Neuronal stem cell (in vitro differentiated cells): ENCODE measurements at regions not wholly inside any gene's neighbourhood (a gene's known extent, or its start where the extent isn't known, plus 50 kb on each side); places are given as distances from the start of the nearest gene placed in this dataset.

Experiments
- DNase-seq: peaks from one replicate; pipeline ENCODE4 v3.0.0-alpha.2; 2013; ENCODE audit warnings: low spot score
- H2AFZ ChIP-seq: one replicate; pipeline ENCODE4 v1.6.1; 2013; ENCODE audit warnings: mild to moderate bottlenecking, low read length, inconsistent platforms
- H2AK5ac ChIP-seq: 2 replicates; pipeline ENCODE4 v1.6.1; 2013; ENCODE audit warnings: low read depth, mild to moderate bottlenecking, inconsistent platforms, low read length, moderate library complexity, mixed read lengths
- H2BK120ac ChIP-seq: 2 replicates; pipeline ENCODE4 v1.6.1; 2013; ENCODE audit warnings: low read depth, mild to moderate bottlenecking, inconsistent platforms, low read length, moderate library complexity, mixed read lengths
- H2BK12ac ChIP-seq: one replicate; pipeline ENCODE4 v1.6.1; 2013; ENCODE audit warnings: low read length, inconsistent platforms
- H2BK15ac ChIP-seq: 2 replicates; pipeline ENCODE4 v1.6.1; 2013; ENCODE audit warnings: mild to moderate bottlenecking, low read length, inconsistent platforms, mixed read lengths
- H2BK5ac ChIP-seq: one replicate; pipeline ENCODE4 v1.6.1; 2013; ENCODE audit warnings: inconsistent platforms, mild to moderate bottlenecking, low read length, moderate library complexity
- H3K14ac ChIP-seq: one replicate; pipeline ENCODE4 v1.6.1; 2013; ENCODE audit warnings: low read length, inconsistent platforms
- H3K18ac ChIP-seq: 2 replicates; pipeline ENCODE4 v1.6.1; 2013; ENCODE audit warnings: low read length, inconsistent platforms
- H3K23ac ChIP-seq: 2 replicates; pipeline ENCODE4 v1.6.1; 2013; ENCODE audit warnings: low read depth, mild to moderate bottlenecking, mixed read lengths, low read length, inconsistent platforms; ENCODE audit not compliant: poor library complexity
- H3K27ac ChIP-seq: replicated peaks from 3 replicates; pipeline ENCODE4 v1.5.1; 2013; ENCODE audit warnings: low read length, inconsistent platforms
- H3K27me3 ChIP-seq, 3 experiments: 2 replicates each; pipeline ENCODE4 v1.6.1; 2013; ENCODE audit warnings: low read length in 3 of 3, mild to moderate bottlenecking in 2 of 3, inconsistent platforms in 1 of 3, low read depth in 1 of 3, mixed read lengths in 1 of 3, moderate library complexity in 1 of 3; ENCODE audit not compliant: control insufficient read depth in 3 of 3, insufficient read depth in 3 of 3
- H3K36me3 ChIP-seq, 2 donors: replicated peaks in 1 of 2; 2 replicates each; pipeline ENCODE4 v1.6.1; 2013; ENCODE audit warnings: low read length in 2 of 2; ENCODE audit not compliant: control insufficient read depth in 2 of 2, insufficient read depth in 2 of 2
- H3K4ac ChIP-seq: 2 replicates; pipeline ENCODE4 v1.6.1; 2013; ENCODE audit warnings: inconsistent platforms, mild to moderate bottlenecking, low read length, moderate library complexity
- H3K4me1 ChIP-seq, 2 donors: 1 replicate in 1 of 2; 2 replicates in 1 of 2; pipeline ENCODE4 v1.6.1; 2013; ENCODE audit warnings: low read length in 2 of 2, low read depth in 1 of 2; ENCODE audit not compliant: control insufficient read depth in 2 of 2, insufficient read depth in 1 of 2
- H3K4me2 ChIP-seq: one replicate; pipeline ENCODE4 v1.6.1; 2013; ENCODE audit warnings: mild to moderate bottlenecking, low read length, inconsistent platforms; ENCODE audit not compliant: insufficient read depth, poor library complexity, severe bottlenecking
- H3K4me3 ChIP-seq, 2 donors: 2 replicates each; pipeline ENCODE4 v1.5.1; 2013; ENCODE audit warnings: low read length in 2 of 2, mild to moderate bottlenecking in 2 of 2, inconsistent platforms in 1 of 2, moderate library complexity in 1 of 2
- H3K79me1 ChIP-seq: one replicate; pipeline ENCODE4 v1.6.1; 2013; ENCODE audit warnings: low read depth, mild to moderate bottlenecking, inconsistent platforms, low read length, moderate library complexity
- H3K9ac ChIP-seq: one replicate; pipeline ENCODE4 v1.6.1; 2013; ENCODE audit warnings: mild to moderate bottlenecking, low read depth, low read length, inconsistent platforms; ENCODE audit not compliant: poor library complexity
- H3K9me3 ChIP-seq, 2 donors: replicated peaks in 1 of 2; 2 replicates each; pipeline versions ENCODE3 to v1.6.1; 2013; ENCODE audit warnings: low read length in 2 of 2, mild to moderate bottlenecking in 2 of 2, inconsistent platforms in 1 of 2, low read depth in 1 of 2, mixed read lengths in 1 of 2, moderate library complexity in 1 of 2; ENCODE audit not compliant: control insufficient read depth in 2 of 2, insufficient read depth in 1 of 2
- H4K8ac ChIP-seq: one replicate; pipeline ENCODE4 v1.6.1; 2013; ENCODE audit warnings: low read depth, mild to moderate bottlenecking, inconsistent platforms, low read length, moderate library complexity
- H4K91ac ChIP-seq: one replicate; pipeline ENCODE4 v1.6.1; 2013; ENCODE audit warnings: low read length, low read depth, mild to moderate bottlenecking, inconsistent platforms; ENCODE audit not compliant: poor library complexity
- WGBS, 2 donors: extraction: QIAGEN DNeasy Blood & Tissue Kit; methylation state at CpG; one replicate each; pipeline ENCODE4 v1.1.7; 2013; ENCODE audit warnings: missing lambda C conversion rate in 2 of 2, mixed read lengths in 1 of 2; ENCODE audit not compliant: insufficient read length in 2 of 2, insufficient replicate concordance in 1 of 2; ENCODE audit errors: extremely low coverage in 2 of 2; 5-methylcytosine and 5-hydroxymethylcytosine counted together

DNA sequence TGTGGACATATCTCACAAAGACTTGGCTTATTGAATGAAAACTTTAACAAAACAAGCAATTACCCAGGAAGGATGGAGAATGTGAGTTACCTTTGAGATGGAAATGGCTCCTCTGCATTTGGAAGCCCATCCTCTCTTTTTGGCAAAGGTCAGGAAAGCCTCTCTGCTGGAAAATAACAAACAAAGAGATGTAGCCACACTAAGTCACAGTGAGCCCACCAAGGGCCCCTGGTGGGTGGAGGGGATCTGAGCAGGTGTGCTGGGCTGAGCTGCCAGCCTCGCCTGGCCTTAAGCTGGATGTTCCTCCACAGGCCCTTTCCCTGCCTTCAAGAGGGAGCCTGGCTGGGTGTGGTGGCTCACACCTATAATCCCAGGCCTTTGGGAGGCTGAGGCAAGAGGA is 269.2 kb downstream of the HNRNPD start:
- Histone ChIP-seq H3K18ac (no peak overlapping the region), H2BK12ac (no peak overlapping the region), H2BK120ac (no peak overlapping the region), H3K27ac (no peak overlapping the region), H3K4me2 (no peak overlapping the region), H2AK5ac (no peak overlapping the region), H3K27me3 (no peaks in the 10 kb centered on the region), H3K36me3 (no peaks in the 10 kb centered on the region), H3K23ac (no peak overlapping the region), H3K4me1 (no peaks in the 10 kb centered on the region), H2BK15ac (no peak overlapping the region), H2AFZ (no peak overlapping the region), H4K91ac (no peak overlapping the region), H3K9me3 (no peaks in the 10 kb centered on the region), H3K4me3 (no peak overlapping the region), H4K8ac (no peak overlapping the region), H3K14ac (no peak overlapping the region), H3K79me1 (no peaks in the 10 kb centered on the region), H3K4ac (no peak overlapping the region), H3K9ac (no peak overlapping the region), H2BK5ac (no peak overlapping the region)
- no peak for DNase-seq
- WGBS, 2 donors = no CpG with 5 or more reads among the region's 1 CpG

DNA sequence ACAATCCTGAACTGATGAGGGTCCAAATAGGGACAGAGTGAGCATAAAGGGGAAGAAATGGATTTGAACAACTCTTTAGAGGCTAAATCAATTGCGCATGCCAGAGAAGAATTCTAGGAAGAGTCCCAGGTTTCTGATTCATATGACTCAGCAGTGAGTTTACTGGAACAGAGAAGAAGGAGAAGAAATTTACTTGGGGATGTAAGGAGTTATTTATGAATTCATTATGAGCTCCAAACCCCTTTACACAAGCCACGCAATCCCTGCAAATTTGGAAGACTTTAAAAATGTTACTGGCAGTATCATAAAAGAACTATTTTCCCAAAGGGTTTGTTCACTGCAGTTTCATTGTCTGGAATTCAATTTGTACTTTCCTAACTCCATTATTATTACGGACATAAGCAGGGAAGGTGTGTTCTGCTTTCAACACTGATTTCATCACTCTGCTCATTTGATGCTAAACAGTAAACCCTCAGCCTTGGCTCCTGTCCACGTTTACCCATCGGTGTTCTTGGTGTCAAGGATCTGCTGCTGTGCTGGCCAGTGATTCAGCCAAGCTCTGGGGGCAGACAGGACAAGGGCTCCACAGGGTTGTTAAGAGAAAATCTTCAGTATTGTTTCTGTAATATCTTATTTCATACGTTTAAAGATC is 273.7 kb downstream of the HNRNPD start:
- Histone ChIP-seq H3K14ac (no peak overlapping the region), H3K9ac (no peak overlapping the region), H2BK12ac (no peak overlapping the region), H3K23ac (no peak overlapping the region), H3K4me1 (no peaks in the 10 kb centered on the region), H3K27ac (no peak overlapping the region), H4K91ac (no peak overlapping the region), H2BK5ac (no peak overlapping the region), H2AFZ (no peak overlapping the region), H4K8ac (no peak overlapping the region), H3K18ac (no peak overlapping the region), H3K36me3 (no peaks in the 10 kb centered on the region), H3K79me1 (no peaks in the 10 kb centered on the region), H3K4ac (no peak overlapping the region), H3K9me3 (no peaks in the 10 kb centered on the region), H2AK5ac (no peak overlapping the region), H3K4me2 (no peak overlapping the region), H3K27me3 (no peaks in the 10 kb centered on the region), H2BK120ac (no peak overlapping the region), H3K4me3 (no peak overlapping the region), H2BK15ac (no peak overlapping the region)
- DNase-seq = no peak
- WGBS, 2 donors = no CpG with 5 or more reads among the region's 6 CpGs

DNA sequence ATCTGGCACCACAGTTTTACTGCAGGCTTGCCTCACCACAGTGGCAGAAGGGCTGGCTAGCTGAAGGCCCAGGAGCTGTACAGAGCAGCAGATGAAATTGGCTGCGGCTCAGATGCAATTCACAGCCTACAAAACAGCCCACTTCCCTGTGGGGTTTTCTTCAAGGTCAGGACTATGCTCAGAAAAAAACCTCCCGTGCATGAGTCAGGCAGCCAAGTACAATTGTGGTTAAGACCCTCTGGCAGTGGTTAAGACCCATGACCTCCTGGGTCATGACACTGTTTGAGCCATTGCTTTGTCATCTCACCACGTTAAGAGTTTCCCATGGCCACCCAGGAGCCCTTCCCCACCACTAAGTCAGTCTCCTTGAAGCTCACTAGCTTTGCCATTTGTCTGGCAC is 276.3 kb downstream of the HNRNPD start:
- no CpG with 5 or more reads among the region's 3 CpGs for WGBS, 2 donors
- no peak overlapping the region for H2AK5ac ChIP-seq
- H4K91ac ChIP-seq = no peak overlapping the region
- no peak overlapping the region for H3K23ac ChIP-seq
- H3K79me1 ChIP-seq = no peaks in the 10 kb centered on the region
- H3K9me3 ChIP-seq = no peaks in the 10 kb centered on the region
- no peak overlapping the region for H3K4me3 ChIP-seq
- H3K27me3 ChIP-seq = no peaks in the 10 kb centered on the region
- H3K4me2 ChIP-seq = no peak overlapping the region
- H3K4me1 ChIP-seq = no peaks in the 10 kb centered on the region
- no peak overlapping the region for H2BK12ac ChIP-seq
- no peak overlapping the region for H2BK15ac ChIP-seq
- no peak overlapping the region for H3K14ac ChIP-seq
- H3K9ac ChIP-seq = no peak overlapping the region
- no peak overlapping the region for H3K27ac ChIP-seq
- no peak overlapping the region for H4K8ac ChIP-seq
- no peak overlapping the region for H2BK5ac ChIP-seq
- no peaks in the 10 kb centered on the region for H3K36me3 ChIP-seq
- H3K4ac ChIP-seq = no peak overlapping the region
- H3K18ac ChIP-seq = no peak overlapping the region
- no peak overlapping the region for H2BK120ac ChIP-seq
- DNase-seq = no peak
- no peak overlapping the region for H2AFZ ChIP-seq

DNA sequence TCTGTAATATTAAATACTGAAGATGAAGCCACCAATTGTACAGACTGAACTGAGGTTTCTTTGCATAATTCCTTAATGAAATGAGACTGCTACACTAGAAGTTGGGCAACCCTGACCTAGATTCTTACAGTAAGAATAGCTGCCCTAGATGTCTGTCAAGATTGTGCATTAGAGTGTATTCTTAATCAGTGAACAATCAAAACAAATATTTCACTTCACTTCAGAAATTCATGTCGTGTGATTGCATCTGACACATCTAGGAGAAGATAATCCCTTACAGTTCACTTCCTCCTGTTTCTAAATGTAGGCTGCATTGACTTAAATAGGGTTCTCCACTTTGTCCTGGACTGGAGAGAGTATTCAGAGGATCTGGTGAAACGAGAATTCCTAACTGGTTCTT is 283.1 kb downstream of the HNRNPD start:
- H3K4me3 ChIP-seq = no peak overlapping the region
- H4K91ac ChIP-seq = no peak overlapping the region
- WGBS, 2 donors = no CpG with 5 or more reads among the region's 2 CpGs
- H3K18ac ChIP-seq = no peak overlapping the region
- H2BK12ac ChIP-seq = no peak overlapping the region
- no peak for DNase-seq
- no peak overlapping the region for H2BK15ac ChIP-seq
- no peaks in the 10 kb centered on the region for H3K79me1 ChIP-seq
- no peak overlapping the region for H2AFZ ChIP-seq
- H3K4me2 ChIP-seq = no peak overlapping the region
- H3K9ac ChIP-seq = no peak overlapping the region
- no peak overlapping the region for H2BK5ac ChIP-seq
- no peak overlapping the region for H4K8ac ChIP-seq
- no peak overlapping the region for H3K23ac ChIP-seq
- H3K9me3 ChIP-seq = no peaks in the 10 kb centered on the region
- H2AK5ac ChIP-seq = no peak overlapping the region
- H2BK120ac ChIP-seq = no peak overlapping the region
- H3K4ac ChIP-seq = no peak overlapping the region
- H3K36me3 ChIP-seq = no peaks in the 10 kb centered on the region
- no peaks in the 10 kb centered on the region for H3K27me3 ChIP-seq
- no peak overlapping the region for H3K27ac ChIP-seq
- H3K14ac ChIP-seq = no peak overlapping the region
- H3K4me1 ChIP-seq = no peaks in the 10 kb centered on the region
